Mesendoderm (in vitro differentiated cells): ENCODE measurements at regions not wholly inside any gene's neighbourhood (a gene's known extent, or its start where the extent isn't known, plus 50 kb on each side); places are given as distances from the start of the nearest gene placed in this dataset.

Source experiments
- DNase-seq: peaks from one replicate; pipeline ENCODE4 v3.0.0; 2013
- H2AK5ac ChIP-seq: 2 replicates; pipeline ENCODE4 v1.6.1; 2013; ENCODE audit warnings: low read length, inconsistent platforms
- H2BK120ac ChIP-seq: 2 replicates; pipeline ENCODE4 v1.6.1; 2013; ENCODE audit warnings: low read depth, mild to moderate bottlenecking, low read length, moderate library complexity, mixed read lengths
- H2BK15ac ChIP-seq: replicated peaks from 2 replicates; pipeline ENCODE4 v1.6.1; 2013; ENCODE audit warnings: low read depth, mild to moderate bottlenecking, moderate library complexity
- H2BK5ac ChIP-seq: 2 replicates; pipeline ENCODE4 v1.6.1; 2013; ENCODE audit warnings: low read length, inconsistent platforms
- H3K18ac ChIP-seq: 2 replicates; pipeline ENCODE4 v1.6.1; 2013; ENCODE audit warnings: mild to moderate bottlenecking, low read length, mixed read lengths
- H3K23ac ChIP-seq: one replicate; pipeline ENCODE4 v1.6.1; 2013; ENCODE audit warnings: low read length
- H3K27ac ChIP-seq: 2 replicates; pipeline ENCODE4 v1.5.1; 2013; ENCODE audit warnings: low read depth, mild to moderate bottlenecking, inconsistent platforms, low read length, moderate library complexity
- H3K27me3 ChIP-seq: 2 replicates; pipeline ENCODE4 v1.6.1; 2013; ENCODE audit warnings: low read length, control low read depth, mild to moderate bottlenecking, inconsistent platforms; ENCODE audit not compliant: insufficient read depth, poor library complexity
- H3K36me3 ChIP-seq: 2 replicates; pipeline ENCODE4 v1.6.1; 2013; ENCODE audit warnings: low read length, inconsistent platforms; ENCODE audit not compliant: control insufficient read depth, insufficient read depth
- H3K4ac ChIP-seq: one replicate; pipeline ENCODE4 v1.6.1; 2013; ENCODE audit warnings: low read depth, mild to moderate bottlenecking, low read length, moderate library complexity
- H3K4me1 ChIP-seq: 2 replicates; pipeline ENCODE4 v1.6.1; 2013; ENCODE audit warnings: low read depth, low read length, inconsistent platforms; ENCODE audit not compliant: control insufficient read depth
- H3K4me2 ChIP-seq: 2 replicates; pipeline ENCODE4 v1.6.1; 2013; ENCODE audit warnings: low read length
- H3K4me3 ChIP-seq: 2 replicates; pipeline ENCODE4 v1.5.1; 2013; ENCODE audit warnings: mild to moderate bottlenecking, low read length
- H3K56ac ChIP-seq: one replicate; pipeline ENCODE4 v1.6.1; 2013; ENCODE audit warnings: low read length
- H3K79me1 ChIP-seq: 2 replicates; pipeline ENCODE4 v1.6.1; 2013; ENCODE audit warnings: low read length, inconsistent platforms
- H3K79me2 ChIP-seq: 2 replicates; pipeline ENCODE4 v1.6.1; 2013; ENCODE audit warnings: mild to moderate bottlenecking, low read length; ENCODE audit not compliant: control insufficient read depth, insufficient read depth
- H3K9ac ChIP-seq: 2 replicates; pipeline ENCODE4 v1.6.1; 2013; ENCODE audit warnings: low read length, inconsistent platforms
- H4K5ac ChIP-seq: one replicate; pipeline ENCODE4 v1.6.1; 2013; ENCODE audit warnings: low read length
- H4K8ac ChIP-seq: one replicate; pipeline ENCODE4 v1.6.1; 2013; ENCODE audit warnings: low read depth, mild to moderate bottlenecking, control low read depth, low read length, moderate library complexity
- WGBS: extraction: QIAGEN DNeasy Blood & Tissue Kit; methylation state at CpG from one replicate; pipeline ENCODE4 v1.1.7; 2013; ENCODE audit warnings: low lambda C conversion rate, missing lambda C conversion rate; ENCODE audit not compliant: insufficient coverage; ENCODE audit errors: extremely low coverage; 5-methylcytosine and 5-hydroxymethylcytosine counted together

DNA sequence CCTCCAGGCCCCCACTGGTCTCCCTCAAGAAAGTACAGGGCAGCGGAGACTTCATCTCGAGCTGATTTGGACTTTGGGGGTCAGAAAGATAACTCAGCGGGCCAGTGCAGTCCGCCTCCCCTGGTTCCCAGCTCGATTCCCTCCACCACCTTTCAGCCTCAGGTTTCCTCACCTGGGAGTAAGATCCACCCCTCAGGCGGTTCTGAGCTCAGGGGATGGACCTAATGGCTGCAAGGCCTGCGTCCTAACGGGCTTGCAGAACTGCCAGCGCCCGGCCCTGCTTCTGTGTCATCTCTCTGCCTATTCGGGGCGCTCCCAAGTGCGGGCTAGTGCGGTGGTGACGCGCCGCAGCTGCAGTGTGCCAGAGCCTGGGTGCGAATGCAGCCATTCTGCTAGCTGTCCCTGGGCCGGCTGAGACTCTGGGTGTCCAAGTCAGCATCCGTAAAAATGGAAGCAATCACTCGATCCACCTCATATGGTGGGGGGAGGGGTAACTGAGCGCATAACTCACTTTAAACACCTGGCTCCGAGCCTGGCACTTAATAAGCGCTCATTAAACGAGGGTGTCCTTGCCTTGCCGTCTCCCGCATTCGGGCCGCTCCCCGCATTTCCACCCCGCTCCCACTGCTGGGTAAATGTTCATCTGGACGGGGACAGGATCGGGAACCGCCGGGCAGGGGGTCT is 129.6 kb upstream of the LHX1 start:
- Histone ChIP-seq H3K79me2 (no peaks in the 10 kb centered on the region), H4K5ac (no peak overlapping the region), H3K9ac (peak overlapping the region; percentile 72), H3K27me3 (peaks cover 12% of the 10 kb centered on the region), H3K27ac (no peak overlapping the region), H4K8ac (no peak overlapping the region), H3K18ac (peak overlapping the region; percentile 31), H2AK5ac (no peak overlapping the region), H3K4me3 (peak overlapping the region; percentile 18), H2BK5ac (no peak overlapping the region), H3K4ac (no peak overlapping the region), H2BK120ac (no peak overlapping the region), H3K4me2 (peak overlapping the region; percentile 68), H3K23ac (no peak overlapping the region), H3K4me1 (no peaks in the 10 kb centered on the region), H3K56ac (peak overlapping the region; percentile 91), H2BK15ac (no peak overlapping the region), H3K36me3 (no peaks in the 10 kb centered on the region), H3K79me1 (no peaks in the 10 kb centered on the region)
- WGBS: no CpG with 5 or more reads among the region's 35 CpGs
- DNase-seq: peak; percentile 19

DNA sequence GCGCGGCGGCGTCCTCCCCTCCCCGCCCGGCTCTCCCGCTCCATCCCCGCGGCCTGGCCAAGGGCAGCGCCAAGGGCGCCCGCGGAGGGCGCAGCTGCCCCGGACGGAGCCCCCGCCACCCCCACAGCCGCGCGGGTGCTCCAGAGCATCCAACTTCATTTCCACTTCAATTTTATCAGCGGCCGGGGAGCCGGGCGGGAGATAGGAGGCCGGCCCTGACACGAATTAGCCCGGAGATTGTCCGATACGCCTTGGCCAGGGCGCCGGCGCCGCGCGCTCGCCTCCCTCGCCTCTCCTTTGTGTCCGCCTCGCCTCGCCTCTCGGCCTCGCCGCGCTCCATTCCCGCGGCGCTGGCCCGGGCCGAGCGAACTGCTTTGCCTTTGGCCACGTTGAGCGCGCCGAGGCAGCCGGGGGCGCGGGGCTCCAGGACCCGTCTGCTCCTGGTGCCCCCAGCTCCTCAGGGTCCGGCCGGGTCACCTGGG is 129.1 kb upstream of the LHX1 start:
- no CpG with 5 or more reads among the region's 60 CpGs for WGBS
- Histone ChIP-seq H3K79me1 (no peaks in the 10 kb centered on the region), H3K4me2 (peak overlapping the region; percentile 68), H3K4me1 (peaks cover 3% of the 10 kb centered on the region), H3K4me3 (peak overlapping the region; percentile 11), H3K9ac (peak overlapping the region; percentile 72), H3K27me3 (peaks cover 12% of the 10 kb centered on the region), H2BK120ac (no peak overlapping the region), H4K5ac (no peak overlapping the region), H3K79me2 (no peaks in the 10 kb centered on the region), H3K18ac (peak overlapping the region; percentile 31), H3K36me3 (no peaks in the 10 kb centered on the region), H2BK15ac (no peak overlapping the region), H2AK5ac (no peak overlapping the region), H3K4ac (peak overlapping the region; percentile 67), H3K56ac (peak overlapping the region; percentile 91), H3K23ac (peak overlapping the region; percentile 16), H4K8ac (no peak overlapping the region), H3K27ac (no peak overlapping the region), H2BK5ac (no peak overlapping the region)
- peak; percentile 56 for DNase-seq

DNA sequence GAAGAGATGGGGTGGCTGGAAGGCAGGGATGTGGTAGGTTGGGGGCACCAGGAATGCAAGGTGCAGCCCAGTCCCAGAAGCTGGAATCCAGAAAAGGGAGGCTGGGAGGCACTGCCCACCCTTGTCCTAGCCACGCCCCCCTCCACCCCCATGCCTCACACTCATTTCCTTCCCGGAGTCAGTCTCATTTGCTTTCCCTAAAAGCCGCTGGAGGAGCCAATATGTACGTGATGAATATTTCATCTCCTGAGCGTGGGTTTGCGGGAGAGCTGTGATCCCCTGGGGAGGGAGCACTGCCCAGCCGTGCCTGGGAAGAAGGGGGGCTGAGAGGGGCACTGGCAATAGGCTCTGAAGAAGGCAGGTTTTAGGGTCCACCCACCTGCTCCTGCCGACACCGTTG is 124.5 kb upstream of the LHX1 start:
- no peak overlapping the region for H3K4me3 ChIP-seq
- H3K4me2 ChIP-seq: peak overlapping the region; percentile 2
- no peak for DNase-seq

DNA sequence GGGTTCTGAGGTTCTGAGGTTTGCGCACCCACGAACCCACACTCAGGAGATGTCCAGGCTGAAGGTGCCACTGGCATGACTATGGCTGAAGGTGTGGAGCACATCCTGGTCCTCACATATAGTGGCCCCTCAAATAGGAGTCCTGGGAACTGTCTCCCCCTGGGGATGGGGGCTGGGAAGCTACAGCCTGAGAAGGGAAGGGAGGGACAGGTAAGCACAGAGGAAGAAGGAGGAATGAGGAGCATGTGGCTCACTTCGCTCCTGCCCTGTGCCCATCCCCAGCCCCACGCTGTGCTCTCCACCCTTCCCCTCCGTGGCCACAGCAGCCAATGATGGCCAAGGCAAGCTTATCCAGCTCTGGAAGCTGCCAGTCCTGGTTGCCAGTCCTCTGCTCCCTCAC is 123.9 kb upstream of the LHX1 start:
- H3K27me3 ChIP-seq: peaks cover 3% of the 10 kb centered on the region
- peak overlapping the region; percentile 74 for H3K56ac ChIP-seq
- H3K23ac ChIP-seq: no peak overlapping the region
- H3K79me2 ChIP-seq: no peaks in the 10 kb centered on the region
- no peak overlapping the region for H4K8ac ChIP-seq
- no peak overlapping the region for H3K4me3 ChIP-seq
- H3K36me3 ChIP-seq: no peaks in the 10 kb centered on the region
- H3K4ac ChIP-seq: no peak overlapping the region
- H3K4me2 ChIP-seq: no peak overlapping the region
- DNase-seq: peak; percentile 44
- WGBS: no CpG with 5 or more reads among the region's 5 CpGs
- no peak overlapping the region for H2BK5ac ChIP-seq
- no peak overlapping the region for H2BK15ac ChIP-seq
- peaks cover 12% of the 10 kb centered on the region for H3K4me1 ChIP-seq
- H2BK120ac ChIP-seq: no peak overlapping the region
- H2AK5ac ChIP-seq: peak overlapping the region; percentile 85
- H3K9ac ChIP-seq: no peak overlapping the region
- no peak overlapping the region for H3K18ac ChIP-seq
- H3K79me1 ChIP-seq: no peaks in the 10 kb centered on the region
- H3K27ac ChIP-seq: no peak overlapping the region
- no peak overlapping the region for H4K5ac ChIP-seq

More for the DNA sequence above, 124.5 kb upstream of the LHX1 start:
- no peak overlapping the region for H3K4ac ChIP-seq
- H2BK120ac ChIP-seq: no peak overlapping the region
- H2BK5ac ChIP-seq: no peak overlapping the region
- H3K79me1 ChIP-seq: no peaks in the 10 kb centered on the region
- no peak overlapping the region for H3K23ac ChIP-seq
- H3K56ac ChIP-seq: peak overlapping the region; percentile 74
- H3K27ac ChIP-seq: no peak overlapping the region
- H3K79me2 ChIP-seq: no peaks in the 10 kb centered on the region
- no peak overlapping the region for H2AK5ac ChIP-seq
- peaks cover 6% of the 10 kb centered on the region for H3K27me3 ChIP-seq
- no peak overlapping the region for H4K8ac ChIP-seq
- WGBS: no CpG with 5 or more reads among the region's 9 CpGs
- peak overlapping the region; percentile 22 for H3K9ac ChIP-seq
- no peak overlapping the region for H3K18ac ChIP-seq
- H3K36me3 ChIP-seq: no peaks in the 10 kb centered on the region
- no peak overlapping the region for H4K5ac ChIP-seq
- H2BK15ac ChIP-seq: no peak overlapping the region
- peaks cover 12% of the 10 kb centered on the region for H3K4me1 ChIP-seq

DNA sequence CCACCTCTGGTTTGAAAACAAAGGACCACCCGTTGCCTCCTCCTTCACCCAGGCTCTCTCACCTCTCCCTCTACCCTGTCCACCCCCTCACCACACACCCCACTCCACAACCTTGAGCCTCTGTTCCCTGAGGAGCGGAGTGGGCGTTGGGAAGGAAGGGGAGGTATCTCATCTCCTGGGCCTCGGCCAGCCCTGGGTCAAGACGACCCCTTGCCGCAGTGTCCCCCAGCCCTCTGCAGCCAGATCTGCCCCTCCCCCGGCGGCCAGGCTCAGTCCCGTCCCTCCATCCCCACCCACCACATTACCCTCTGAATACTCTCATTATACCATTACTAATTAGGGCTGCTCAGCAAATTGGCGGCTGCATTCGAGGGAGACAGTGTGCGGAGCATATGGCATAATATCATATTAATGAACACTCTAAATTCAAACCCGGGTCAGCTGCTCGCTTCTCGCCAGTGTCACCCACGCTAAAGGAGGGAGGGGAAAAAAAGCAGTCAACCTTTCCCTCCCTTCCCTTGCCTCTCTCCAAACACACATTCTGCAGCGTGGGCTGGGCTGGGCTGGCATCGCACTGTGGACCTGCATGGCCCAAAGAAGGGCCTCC is 123.2 kb upstream of the LHX1 start:
- DNase-seq: no peak
- no peak overlapping the region for H4K8ac ChIP-seq
- H3K4me3 ChIP-seq: no peak overlapping the region
- H3K36me3 ChIP-seq: no peaks in the 10 kb centered on the region
- no peaks in the 10 kb centered on the region for H3K79me2 ChIP-seq
- H3K4me1 ChIP-seq: peaks cover 12% of the 10 kb centered on the region
- peak overlapping the region; percentile 9 for H3K9ac ChIP-seq
- no peak overlapping the region for H2BK15ac ChIP-seq
- H3K27me3 ChIP-seq: no peaks in the 10 kb centered on the region
- no peak overlapping the region for H3K18ac ChIP-seq
- H3K79me1 ChIP-seq: no peaks in the 10 kb centered on the region
- no peak overlapping the region for H3K4me2 ChIP-seq
- WGBS: no CpG with 5 or more reads among the region's 18 CpGs
- no peak overlapping the region for H4K5ac ChIP-seq
- H3K23ac ChIP-seq: no peak overlapping the region
- H3K4ac ChIP-seq: no peak overlapping the region
- no peak overlapping the region for H2BK120ac ChIP-seq
- peak overlapping the region; percentile 64 for H2AK5ac ChIP-seq
- peak overlapping the region; percentile 74 for H3K56ac ChIP-seq
- no peak overlapping the region for H3K27ac ChIP-seq
- H2BK5ac ChIP-seq: peak overlapping the region; percentile 47
